ENCODE measurements at regions not wholly inside any gene's neighbourhood (a gene's known extent, or its start where the extent isn't known, plus 50 kb on each side); places are given as distances from the start of the nearest gene placed in this dataset.

- Histone ChIP-seq H4K20me1 (ENCODE audit: control insufficient read depth, insufficient read depth, low read length, poor library complexity, severe bottlenecking) (no peaks in the 10 kb centered on the region), H3K79me2 (ENCODE audit: control insufficient read depth, insufficient read depth, low read length) (no peaks in the 10 kb centered on the region), H2AFZ (ENCODE audit: insufficient read depth, low read depth, low read length, poor library complexity, severe bottlenecking) (no peak overlapping the region), H3K4me2 (replicated peaks; ENCODE audit: low read depth, low read length, poor library complexity, severe bottlenecking) (no peak overlapping the region), H3K9ac (ENCODE audit: low read length) (no peak overlapping the region), H3K27me3 (replicated peaks in 1 of 4; ENCODE audit: control extremely low read depth in 1 of 4, control insufficient read depth in 3 of 4, insufficient read depth in 4 of 4, low read length in 3 of 4) (no peaks in the 10 kb centered on the region), H3K4me3 (ENCODE audit: control extremely low read depth in 1 of 5, extremely low read depth in 1 of 5, insufficient read depth in 1 of 5, low read depth in 2 of 5, low read length in 4 of 5) (no peak overlapping the region), H3K9me3 (ENCODE audit: control extremely low read depth in 1 of 3, control insufficient read depth in 2 of 3, insufficient read depth in 1 of 3, low read length in 2 of 3) (no peaks in the 10 kb centered on the region), H3K27ac (ENCODE audit: low read length in 2 of 2) (no peak overlapping the region), H3K36me3 (replicated peaks in 1 of 2; ENCODE audit: control extremely low read depth in 1 of 2, control insufficient read depth in 1 of 2, extremely low read depth in 1 of 2, insufficient read depth in 2 of 2, low read length in 1 of 2) (no peaks in the 10 kb centered on the region), H3K4me1 (ENCODE audit: control insufficient read depth in 2 of 2, insufficient read depth in 2 of 2, low read length in 2 of 2) (no peaks in the 10 kb centered on the region)
- H3K27ac Mint-ChIP-seq = no peak overlapping the region
- H3K9me3 Mint-ChIP-seq (ENCODE audit: insufficient read depth) = peaks cover 15% of the 10 kb centered on the region
- WGBS (ENCODE audit: insufficient coverage) = no CpG with 5 or more reads among the region's 1 CpG
- no peak overlapping the region for H3K4me3 Mint-ChIP-seq
- no peaks in the 10 kb centered on the region for H3K27me3 Mint-ChIP-seq
- ChIA-PET POLR2A (no interaction called here), CTCF (no interaction called here)
- intact Hi-C loops (cut with micrococcal nuclease) = no loop called here
- H3K4me1 Mint-ChIP-seq = no peaks in the 10 kb centered on the region
- ATAC-seq (ENCODE audit: low read depth) (no peak), DNase-seq (no peak)
- TF ChIP-seq CTCF (IDR thresholded peaks at IDR 0.05) (no peak), EZH2 (IDR thresholded peaks at IDR 0.05; ENCODE audit: borderline replicate concordance, insufficient read depth, low read depth, low read length, poor library complexity, severe bottlenecking) (no peak)
Observed at GRCh38 chr11:97143463-97143862, 753.6 kb downstream of the JRKL start.

GRCh38 chr11:97149741-97150140 is 759.9 kb downstream of the JRKL start:
- Histone ChIP-seq H3K9ac (ENCODE audit: low read length) (no peak overlapping the region), H3K27me3 (replicated peaks in 1 of 4; ENCODE audit: control extremely low read depth in 1 of 4, control insufficient read depth in 3 of 4, insufficient read depth in 4 of 4, low read length in 3 of 4) (no peaks in the 10 kb centered on the region), H3K36me3 (replicated peaks in 1 of 2; ENCODE audit: control extremely low read depth in 1 of 2, control insufficient read depth in 1 of 2, extremely low read depth in 1 of 2, insufficient read depth in 2 of 2, low read length in 1 of 2) (no peaks in the 10 kb centered on the region), H3K4me3 (ENCODE audit: control extremely low read depth in 1 of 5, extremely low read depth in 1 of 5, insufficient read depth in 1 of 5, low read depth in 2 of 5, low read length in 4 of 5) (no peak overlapping the region), H3K27ac (ENCODE audit: low read length in 2 of 2) (no peak overlapping the region), H3K4me1 (ENCODE audit: control insufficient read depth in 2 of 2, insufficient read depth in 2 of 2, low read length in 2 of 2) (no peaks in the 10 kb centered on the region), H4K20me1 (ENCODE audit: control insufficient read depth, insufficient read depth, low read length, poor library complexity, severe bottlenecking) (no peaks in the 10 kb centered on the region), H3K4me2 (replicated peaks; ENCODE audit: low read depth, low read length, poor library complexity, severe bottlenecking) (no peak overlapping the region), H3K79me2 (ENCODE audit: control insufficient read depth, insufficient read depth, low read length) (no peaks in the 10 kb centered on the region), H2AFZ (ENCODE audit: insufficient read depth, low read depth, low read length, poor library complexity, severe bottlenecking) (no peak overlapping the region), H3K9me3 (ENCODE audit: control extremely low read depth in 1 of 3, control insufficient read depth in 2 of 3, insufficient read depth in 1 of 3, low read length in 2 of 3) (no peaks in the 10 kb centered on the region)
- Mint-ChIP-seq H3K9me3 (ENCODE audit: insufficient read depth) (peaks cover 2% of the 10 kb centered on the region), H3K4me3 (no peak overlapping the region), H3K27ac (no peak overlapping the region), H3K27me3 (no peaks in the 10 kb centered on the region), H3K4me1 (no peaks in the 10 kb centered on the region)
- no CpG with 5 or more reads among the region's 2 CpGs for WGBS (ENCODE audit: insufficient coverage)
- ChIA-PET POLR2A (no interaction called here), CTCF (no interaction called here)
- TF ChIP-seq EZH2 (IDR thresholded peaks at IDR 0.05; ENCODE audit: borderline replicate concordance, insufficient read depth, low read depth, low read length, poor library complexity, severe bottlenecking) = no peak
- TF ChIP-seq CTCF (IDR thresholded peaks at IDR 0.05) = no peak
- DNase-seq = no peak
- intact Hi-C loops (cut with micrococcal nuclease) = no loop called here
- no peak for ATAC-seq (ENCODE audit: low read depth)
